RPMI7951 (cell line): ENCODE measurements at regions not wholly inside any gene's neighbourhood (a gene's known extent, or its start where the extent isn't known, plus 50 kb on each side); places are given as distances from the start of the nearest gene placed in this dataset.
"Not testable (repeated sequence)": the region's sequence is repeated elsewhere in the genome, so short reads cannot be mapped to it uniquely, and the experiment has no call there.

Source experiments
- DNase-seq: peaks from one replicate; pipeline ENCODE4 v3.0.0-alpha.2; 2012; ENCODE audit warnings: low read depth

- DNase-seq: peak; percentile 72
These were observed 232.6 kb upstream of the FERD3L start for GRCh38 chr7:19377611-19378344.

DNA sequence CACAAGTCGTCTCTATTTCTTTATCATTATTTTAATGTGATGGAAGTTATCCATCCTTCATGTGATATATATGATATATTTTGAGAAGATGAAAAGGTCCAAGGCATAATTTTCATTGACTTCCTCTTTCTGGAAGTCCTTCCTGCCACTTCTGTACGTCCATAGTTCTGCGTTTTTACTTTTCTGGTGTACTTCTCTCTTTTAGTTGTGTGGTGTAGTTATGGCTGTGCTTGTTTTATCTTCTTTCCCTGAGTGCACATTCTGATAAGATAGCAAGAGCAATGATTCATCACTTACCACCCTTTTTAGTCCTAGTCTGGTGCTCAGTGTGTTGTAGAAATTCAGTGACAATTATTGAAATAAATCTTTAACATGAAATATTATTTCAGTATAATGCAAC, 231.3 kb upstream of the FERD3L start:
- peak; percentile 15 for DNase-seq

DNA sequence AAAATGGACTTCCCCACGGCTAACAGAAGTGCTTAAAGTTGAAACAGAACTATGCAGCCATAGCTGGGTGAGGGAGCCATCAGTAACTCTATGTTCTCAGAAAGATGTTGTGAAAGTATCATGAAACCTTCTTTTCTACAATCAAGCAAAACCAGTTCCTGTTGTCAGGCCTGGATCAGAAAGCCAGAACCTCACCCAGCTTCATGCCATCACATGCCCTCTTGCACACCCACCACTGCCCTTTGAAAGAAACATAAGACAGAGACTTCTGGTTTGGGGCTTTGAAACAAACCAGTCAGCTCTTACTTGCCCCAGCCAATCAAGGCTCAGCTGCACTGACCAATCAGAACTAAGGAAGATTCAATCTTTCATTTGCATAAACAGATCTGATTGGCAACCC, 230.8 kb upstream of the FERD3L start:
- no peak for DNase-seq

GRCh38 chr7:19373334-19373733, 228.1 kb upstream of the FERD3L start:
- no peak for DNase-seq

DNA sequence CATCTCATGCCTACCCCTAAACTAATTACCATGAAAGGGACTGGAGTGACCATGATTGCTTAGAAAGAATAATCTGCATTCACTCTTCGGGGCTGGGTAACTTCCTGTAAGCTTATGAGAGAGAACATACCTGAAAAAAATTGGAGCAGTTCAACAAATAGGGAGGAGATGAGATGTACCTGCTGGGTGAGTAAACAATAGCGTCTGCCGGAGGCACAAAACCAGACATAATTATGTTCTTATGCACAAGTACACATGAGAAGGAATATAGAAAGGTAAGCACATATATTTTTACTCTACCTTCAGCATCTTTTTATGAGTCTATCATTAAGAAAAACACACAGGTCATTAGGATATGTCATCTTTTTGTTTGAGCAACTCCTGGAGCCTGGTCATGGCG, 224.6 kb upstream of the FERD3L start:
- DNase-seq: no peak

GRCh38 chr7:19369182-19369581, 224.0 kb upstream of the FERD3L start:
- DNase-seq: no peak

- DNase-seq: no peak
These were observed 223.3 kb upstream of the FERD3L start for GRCh38 chr7:19368491-19368925.

DNA sequence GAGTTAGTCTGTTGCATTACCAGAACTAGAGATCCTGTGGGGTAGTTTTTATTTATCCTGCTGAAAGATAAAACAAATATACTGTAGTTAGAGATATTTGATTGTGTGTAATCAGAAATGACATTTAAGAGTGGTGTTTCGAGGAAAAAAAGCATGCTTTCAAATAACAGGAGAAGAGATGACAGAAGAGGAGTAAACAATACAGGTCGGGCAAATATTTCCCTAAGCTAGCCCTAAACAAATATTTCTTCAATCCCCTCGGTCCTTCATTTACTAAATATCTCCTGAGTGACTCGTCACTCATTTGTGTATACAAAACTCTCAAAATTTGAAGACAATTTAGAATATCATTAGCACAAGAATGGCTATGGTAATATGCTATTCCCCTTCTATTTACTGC, 219.7 kb upstream of the FERD3L start:
- no peak for DNase-seq

DNA sequence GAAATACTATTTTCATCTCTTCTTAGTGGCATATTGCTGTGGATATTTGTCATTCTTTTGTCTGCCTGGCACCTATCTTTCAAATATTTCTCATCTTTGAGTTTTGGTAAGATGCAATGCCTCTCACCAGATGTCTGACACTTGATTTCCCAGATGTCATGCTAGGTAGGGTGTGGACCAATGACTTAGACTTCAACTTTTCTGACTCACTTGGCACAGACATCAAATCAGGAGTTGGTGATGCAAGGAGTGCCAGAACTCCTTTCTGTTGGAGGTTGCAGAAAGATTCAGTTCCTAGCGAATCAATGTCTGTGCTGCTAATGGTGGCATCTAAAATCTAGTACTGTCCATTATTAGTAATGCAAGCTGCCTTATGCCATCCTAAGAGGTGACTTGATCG, 216.9 kb upstream of the FERD3L start:
- peak; percentile 55 for DNase-seq

DNA sequence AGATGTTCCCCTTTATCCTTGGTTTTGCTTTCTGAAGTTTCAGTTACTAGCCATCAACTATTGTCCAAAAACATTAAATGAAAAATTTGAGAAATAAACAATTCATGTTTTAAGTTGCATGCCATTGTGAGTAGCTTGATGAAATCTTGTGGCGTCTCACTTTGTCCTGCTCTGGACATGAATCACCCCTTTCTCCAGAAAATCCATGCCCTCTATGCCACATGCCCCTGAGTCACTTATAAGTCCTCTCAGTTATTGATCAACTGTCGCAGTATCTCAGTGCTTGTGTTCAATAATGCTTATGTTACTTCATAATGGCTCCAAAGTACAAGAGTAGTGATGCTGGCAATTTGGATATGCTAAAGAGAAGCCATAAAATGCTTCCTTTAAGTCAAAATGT, 208.0 kb upstream of the FERD3L start:
- DNase-seq: no peak

- DNase-seq: no peak
These were observed 207.1 kb upstream of the FERD3L start for GRCh38 chr7:19352305-19352695.

DNA sequence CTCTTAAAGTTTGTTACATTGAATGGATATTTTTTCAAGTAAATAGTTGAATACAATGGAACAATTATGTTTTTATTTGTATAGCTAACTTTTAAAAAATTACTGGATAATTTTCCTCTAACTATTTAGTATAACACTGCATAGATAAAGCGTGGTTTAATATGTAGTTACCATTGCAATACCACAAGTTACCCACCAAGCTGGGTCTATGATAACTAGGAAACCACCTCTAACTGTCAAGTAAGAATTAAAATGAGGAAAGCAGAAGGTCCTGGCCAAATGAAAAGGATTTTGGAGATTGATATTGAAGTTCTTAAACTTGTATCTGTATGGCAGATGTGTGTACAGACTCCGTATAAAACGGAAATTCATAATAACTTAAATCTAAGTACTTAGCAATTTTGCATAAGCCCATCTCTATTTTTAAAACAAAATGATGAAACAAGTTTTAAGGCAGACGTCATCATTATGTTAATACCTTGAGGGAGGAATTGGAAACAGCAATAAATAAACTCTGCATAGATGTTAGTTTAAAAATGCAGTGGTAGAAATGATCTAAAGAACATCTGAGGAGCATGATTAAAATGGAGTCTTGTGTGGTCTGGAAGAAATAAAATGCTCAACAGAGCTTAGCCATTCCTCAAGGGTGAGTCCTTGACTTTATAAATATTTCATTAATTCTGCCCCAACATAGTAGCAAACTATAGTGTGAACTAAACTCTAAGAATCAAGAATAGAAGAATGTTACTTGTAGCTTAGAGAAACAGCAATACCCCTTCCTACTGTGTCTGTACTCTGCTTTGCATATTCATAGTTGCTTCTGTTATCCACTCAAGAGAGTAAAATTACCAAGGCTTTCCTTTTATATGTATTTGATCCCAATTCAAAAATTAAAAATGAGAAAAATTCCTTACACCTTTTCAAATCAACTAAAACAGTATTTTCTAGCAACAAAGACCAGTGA, 206.4 kb upstream of the FERD3L start:
- DNase-seq: no peak

DNA sequence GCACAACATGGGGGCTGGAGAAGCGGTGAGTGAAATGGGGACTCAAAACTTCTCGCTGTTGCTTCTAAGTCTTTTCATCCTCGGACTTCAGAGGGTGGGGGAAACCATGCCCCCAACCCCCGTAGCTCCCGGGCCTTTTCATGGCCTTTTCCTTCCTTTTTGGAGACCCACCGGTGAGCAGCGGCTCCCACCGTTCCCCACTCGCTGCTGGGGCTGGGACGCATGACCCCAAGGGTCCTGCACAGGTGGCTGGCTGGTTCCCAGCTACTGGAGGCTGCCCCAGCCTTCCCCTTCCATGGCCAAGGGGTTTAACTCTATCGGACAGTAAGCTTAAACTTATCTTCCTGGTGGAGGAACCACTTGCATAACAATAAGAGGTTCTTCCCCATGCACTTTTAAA, 194.3 kb upstream of the FERD3L start:
- DNase-seq: no peak

DNA sequence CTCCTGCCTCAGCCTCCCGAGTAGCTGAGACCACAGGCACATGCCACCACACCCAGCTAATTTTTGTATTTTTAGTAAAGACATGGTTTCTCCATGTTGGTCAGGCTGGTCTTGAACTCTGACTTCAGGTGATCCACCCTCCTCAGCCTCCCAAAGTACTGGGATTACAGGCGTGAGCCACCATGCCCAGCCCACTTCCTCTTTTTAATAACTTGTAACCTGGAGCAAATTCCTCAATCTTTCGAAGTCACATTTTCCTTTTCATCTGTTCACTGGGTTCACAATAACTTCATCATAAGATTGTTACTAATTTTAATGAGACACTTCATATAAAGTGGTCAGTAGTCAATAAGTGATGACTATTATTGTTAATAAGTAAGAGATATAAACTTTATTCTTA, 193.3 kb upstream of the FERD3L start:
- not testable (repeated sequence) for DNase-seq

DNA sequence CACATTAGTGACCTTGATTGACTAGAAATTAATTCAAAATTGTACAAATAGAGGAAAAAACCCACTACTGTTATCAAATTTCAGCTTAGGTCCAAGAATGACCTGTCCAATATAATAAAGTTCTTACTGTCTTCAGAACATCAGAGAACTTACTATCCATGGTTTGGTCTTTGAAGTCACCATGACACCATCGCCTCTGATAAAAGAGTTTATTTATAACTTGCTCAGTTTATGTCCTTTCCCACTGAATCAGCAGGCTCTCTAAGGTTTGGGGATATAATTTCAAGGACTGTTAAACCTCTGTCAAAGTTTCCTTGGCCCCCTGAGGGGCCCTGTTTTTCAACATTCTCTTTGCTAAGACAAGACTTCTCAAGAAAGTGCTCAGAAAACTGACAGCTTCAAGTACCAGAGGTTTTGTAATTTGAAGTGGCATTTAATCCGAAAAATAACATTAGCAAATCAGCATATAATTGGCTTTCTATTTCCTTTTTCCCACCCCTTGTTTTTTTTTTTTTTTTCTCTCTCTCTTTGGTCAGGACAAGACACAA, 191.7 kb upstream of the FERD3L start:
- DNase-seq: no peak

GRCh38 chr7:19333706-19334105, 188.5 kb upstream of the FERD3L start:
- no peak for DNase-seq

DNA sequence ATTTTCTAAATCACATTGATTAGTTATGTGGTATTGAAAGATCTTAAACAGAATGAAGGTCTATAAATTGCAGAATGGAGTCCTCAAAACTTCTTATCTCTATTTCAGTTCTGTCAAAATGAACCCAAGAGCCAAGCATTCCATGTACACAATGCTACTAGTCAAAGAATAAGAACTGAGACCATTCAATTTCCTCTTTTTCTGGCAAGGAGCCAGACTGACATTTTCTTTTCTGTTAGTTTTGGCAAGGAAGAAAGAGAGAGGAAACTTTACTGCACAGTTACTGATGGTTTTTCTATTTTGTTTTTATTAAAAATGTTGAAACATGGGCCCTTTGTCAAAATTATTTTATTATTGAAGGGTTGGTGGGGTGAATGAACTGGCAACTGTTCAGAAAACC, 181.8 kb upstream of the FERD3L start:
- DNase-seq: peak; percentile 8

- no peak for DNase-seq
These were observed 176.8 kb upstream of the FERD3L start for GRCh38 chr7:19322002-19322401.

GRCh38 chr7:19318287-19318686, 173.1 kb upstream of the FERD3L start:
- DNase-seq: no peak

DNA sequence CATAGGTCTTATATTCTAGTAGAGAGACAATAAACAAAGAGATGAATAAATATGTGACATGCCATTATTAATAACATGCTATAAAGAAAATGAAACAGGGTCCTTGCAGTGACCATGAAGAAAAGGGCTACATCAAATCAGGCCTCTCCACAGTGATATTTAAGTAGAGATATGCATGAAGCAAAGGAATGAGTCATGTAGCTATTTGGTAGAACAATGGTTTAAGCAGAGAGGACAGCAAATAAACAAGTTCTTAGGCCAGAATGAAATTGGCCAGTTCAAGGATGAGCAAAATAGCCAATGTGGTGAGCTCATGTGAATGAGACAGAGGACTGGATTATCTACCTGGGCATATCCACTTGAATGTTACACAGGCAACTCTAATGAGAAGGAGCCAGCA, 172.2 kb upstream of the FERD3L start:
- DNase-seq: no peak

DNA sequence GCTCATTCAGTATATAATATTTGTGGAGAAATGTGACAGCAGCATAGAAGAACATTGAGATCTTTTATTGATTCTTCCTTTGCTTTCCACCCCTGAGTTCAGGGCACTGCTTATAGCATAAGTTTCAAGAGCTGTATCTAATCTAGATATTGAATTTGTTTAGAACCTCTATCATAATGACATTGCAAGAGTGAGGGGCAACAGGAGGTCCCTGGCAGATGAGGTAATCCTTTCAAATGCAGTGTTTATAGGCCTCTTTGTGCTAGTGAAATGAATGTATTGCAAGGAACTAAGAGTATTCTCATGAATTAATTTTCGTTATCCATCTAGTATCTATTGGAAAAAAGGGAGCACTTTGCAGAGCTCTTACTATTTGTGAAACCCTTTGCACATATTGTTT, 167.2 kb upstream of the FERD3L start:
- DNase-seq: no peak

DNA sequence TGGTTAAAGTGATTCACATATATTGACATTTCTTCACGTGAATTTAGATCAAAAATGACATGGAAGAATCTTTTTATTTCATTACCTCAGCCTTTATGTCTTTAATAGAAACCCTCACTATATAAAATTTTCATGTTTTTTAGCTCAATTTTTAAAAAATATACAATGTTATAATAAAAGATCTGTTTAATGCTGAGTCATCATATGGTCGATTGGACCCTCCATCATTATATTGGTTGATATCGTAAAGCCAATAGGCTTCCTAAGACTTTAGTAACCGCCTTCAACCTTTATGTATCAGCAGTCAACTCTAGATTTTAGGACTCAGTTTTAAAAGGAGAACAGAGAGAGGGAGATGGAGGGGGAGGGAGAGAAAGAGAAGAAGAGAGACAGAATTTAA, 162.3 kb upstream of the FERD3L start:
- DNase-seq: no peak

DNA sequence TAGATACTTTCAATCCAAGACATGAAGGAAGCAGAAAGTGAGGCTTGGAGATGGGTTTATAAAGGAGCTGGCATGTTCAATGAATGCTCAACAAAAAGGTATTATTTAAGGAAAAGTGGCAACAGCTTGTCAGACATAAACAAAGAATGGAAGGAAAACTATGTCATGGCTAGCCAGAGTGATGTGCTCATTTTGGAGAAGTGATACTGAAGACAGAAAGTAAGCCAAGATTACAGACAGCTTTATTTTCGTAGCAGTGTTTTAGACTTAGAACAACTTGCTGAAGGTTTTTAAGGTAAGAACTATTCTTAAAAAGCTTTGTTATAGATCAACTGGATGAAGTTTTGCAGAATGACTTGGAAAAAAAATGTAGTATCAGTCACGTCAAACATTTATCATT, 160.5 kb upstream of the FERD3L start:
- DNase-seq: no peak
